Upper lobe of left lung (tissue), 4 donors: ENCODE measurements at regions not wholly inside any gene's neighbourhood (a gene's known extent, or its start where the extent isn't known, plus 50 kb on each side); places are given as distances from the start of the nearest gene placed in this dataset.

Experiments
- EP300 ChIP-seq, 4 donors: sonication (generic); formaldehyde crosslinking; IDR thresholded peaks; one replicate each; pipeline ENCODE4 v1.5.1; 2017; ENCODE audit warnings: antibody characterized with exemption in 4 of 4, control low read depth in 2 of 4
- POLR2A ChIP-seq, 4 donors: fragments of 450-650 bp; IDR thresholded peaks; one replicate each; pipeline ENCODE4 v1.5.1; 2016 to 2017; ENCODE audit warnings: antibody characterized with exemption in 4 of 4, mild to moderate bottlenecking in 2 of 4
- TF ChIP-seq, protein P1 (sequence below), 6 experiments: fragments of 450-650 bp in 4 of 6; fragments of 200-600 bp in 2 of 6; sonication (generic) in 2 of 6; IDR thresholded peaks; one replicate each; pipeline ENCODE4 v1.5.1; 2016 to 2019; ENCODE audit warnings: antibody characterized with exemption in 6 of 6

DNA sequence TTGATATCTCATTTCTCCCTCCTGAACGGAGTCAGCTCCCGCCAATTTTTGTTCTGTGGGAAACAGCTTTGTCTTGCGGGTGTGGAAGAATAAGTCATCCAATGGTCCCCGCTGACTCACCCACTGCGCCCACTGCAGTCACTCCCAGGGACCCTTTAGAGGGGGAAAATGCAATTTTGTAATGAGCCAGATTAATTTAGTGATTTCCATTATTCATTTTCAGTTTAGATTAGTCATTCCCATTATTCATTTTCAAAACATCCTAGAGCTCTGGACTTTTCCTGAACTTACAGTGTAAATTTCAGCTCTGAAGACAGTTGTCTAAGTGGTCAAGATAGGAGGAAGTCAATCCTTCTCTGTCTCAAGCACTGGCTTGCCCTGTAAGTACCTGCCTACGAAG is 154.9 kb upstream of the TMEM72 start:
- TF ChIP-seq POLR2A (IDR thresholded peaks at IDR 0.05): no peak
- no peak for TF ChIP-seq EP300 (IDR thresholded peaks at IDR 0.05)
- TF ChIP-seq, protein P1, sequence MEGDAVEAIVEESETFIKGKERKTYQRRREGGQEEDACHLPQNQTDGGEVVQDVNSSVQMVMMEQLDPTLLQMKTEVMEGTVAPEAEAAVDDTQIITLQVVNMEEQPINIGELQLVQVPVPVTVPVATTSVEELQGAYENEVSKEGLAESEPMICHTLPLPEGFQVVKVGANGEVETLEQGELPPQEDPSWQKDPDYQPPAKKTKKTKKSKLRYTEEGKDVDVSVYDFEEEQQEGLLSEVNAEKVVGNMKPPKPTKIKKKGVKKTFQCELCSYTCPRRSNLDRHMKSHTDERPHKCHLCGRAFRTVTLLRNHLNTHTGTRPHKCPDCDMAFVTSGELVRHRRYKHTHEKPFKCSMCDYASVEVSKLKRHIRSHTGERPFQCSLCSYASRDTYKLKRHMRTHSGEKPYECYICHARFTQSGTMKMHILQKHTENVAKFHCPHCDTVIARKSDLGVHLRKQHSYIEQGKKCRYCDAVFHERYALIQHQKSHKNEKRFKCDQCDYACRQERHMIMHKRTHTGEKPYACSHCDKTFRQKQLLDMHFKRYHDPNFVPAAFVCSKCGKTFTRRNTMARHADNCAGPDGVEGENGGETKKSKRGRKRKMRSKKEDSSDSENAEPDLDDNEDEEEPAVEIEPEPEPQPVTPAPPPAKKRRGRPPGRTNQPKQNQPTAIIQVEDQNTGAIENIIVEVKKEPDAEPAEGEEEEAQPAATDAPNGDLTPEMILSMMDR (IDR thresholded peaks at IDR 0.05): no peak
